Neural cell (in vitro differentiated cells): ENCODE measurements at regions not wholly inside any gene's neighbourhood (a gene's known extent, or its start where the extent isn't known, plus 50 kb on each side); places are given as distances from the start of the nearest gene placed in this dataset.

Experiments used
- H2AFZ ChIP-seq: fragments of 200-600, 300-800 bp; sonication (generic), shearing (Covaris generic); 2 replicates; pipeline ENCODE4 v1.6.0; 2014; ENCODE audit warnings: low read depth, mild to moderate bottlenecking, antibody characterized with exemption, low read length, moderate library complexity
- H3F3A ChIP-seq: fragments of 200-600 bp; shearing (Covaris generic); 2 replicates; pipeline ENCODE4 v1.6.1; 2016; ENCODE audit warnings: mild to moderate bottlenecking, moderate library complexity, mixed read lengths, antibody characterized with exemption, low read length; ENCODE audit not compliant: insufficient read depth, poor library complexity, severe bottlenecking
- H3K27ac ChIP-seq: fragments of 200-600, 300-800 bp; sonication (generic), shearing (Covaris generic); 2 replicates; pipeline ENCODE4 v1.5.1; 2014; ENCODE audit warnings: mild to moderate bottlenecking, low read length, moderate library complexity
- H3K27me3 ChIP-seq: fragments of 300-800, 200-600 bp; sonication (generic), shearing (Covaris generic); 2 replicates; pipeline ENCODE4 v1.6.0; 2014; ENCODE audit warnings: mild to moderate bottlenecking, low read depth, low read length, moderate library complexity; ENCODE audit not compliant: insufficient read depth
- H3K36me3 ChIP-seq: fragments of 300-800, 200-600 bp; sonication (generic), shearing (Covaris generic); 2 replicates; pipeline ENCODE4 v1.5.1; 2014; ENCODE audit warnings: mild to moderate bottlenecking, antibody characterized with exemption, low read length, moderate library complexity; ENCODE audit not compliant: insufficient read depth
- H3K4me2 ChIP-seq: fragments of 300-800, 200-600 bp; sonication (generic), shearing (Covaris generic); 2 replicates; pipeline ENCODE4 v1.6.0; 2014; ENCODE audit warnings: mild to moderate bottlenecking, low read length
- H3K4me3 ChIP-seq: fragments of 300-800, 200-600 bp; sonication (generic), shearing (Covaris generic); 2 replicates; pipeline ENCODE4 v1.5.1; 2014; ENCODE audit warnings: mild to moderate bottlenecking, low read length, moderate library complexity
- H3K79me2 ChIP-seq: fragments of 200-600 bp; shearing (Covaris generic); replicated peaks from 2 replicates; pipeline ENCODE4 v1.6.0; 2014; ENCODE audit warnings: mild to moderate bottlenecking, low read length, moderate library complexity; ENCODE audit not compliant: insufficient read depth
- H3K9ac ChIP-seq: fragments of 300-800, 200-600 bp; sonication (generic), shearing (Covaris generic); 2 replicates; pipeline ENCODE4 v1.6.1; 2016; ENCODE audit warnings: mild to moderate bottlenecking, low read length, mixed read lengths
- H3K9me2 ChIP-seq: fragments of 200-600 bp; shearing (Covaris generic); 2 replicates; pipeline ENCODE4 v1.6.1; 2016; ENCODE audit warnings: mild to moderate bottlenecking, low read length, mixed read lengths; ENCODE audit not compliant: insufficient read depth
- H3K9me3 ChIP-seq: fragments of 200-600, 300-800 bp; sonication (generic), shearing (Covaris generic); 2 replicates; pipeline ENCODE4 v1.6.1; 2016; ENCODE audit warnings: mild to moderate bottlenecking, mixed run types, low read length, moderate library complexity, mixed read lengths
- H4K20me1 ChIP-seq: fragments of 200-600 bp; shearing (Covaris generic); 2 replicates; pipeline ENCODE4 v1.6.1; 2016; ENCODE audit warnings: mild to moderate bottlenecking, mixed run types; ENCODE audit not compliant: insufficient read depth
- CTCF ChIP-seq: fragments of 450-650 bp; IDR thresholded peaks from 2 replicates; pipeline ENCODE4 v1.5.1; 2014; ENCODE audit warnings: antibody characterized with exemption, mild to moderate bottlenecking, moderate library complexity; ENCODE audit not compliant: poor library complexity, severe bottlenecking
- EP300 ChIP-seq: fragments of 450-650 bp; conservative IDR thresholded peaks from 2 replicates; pipeline ENCODE4 v1.6.1; 2014; ENCODE audit warnings: antibody characterized with exemption, mild to moderate bottlenecking, moderate library complexity; ENCODE audit not compliant: poor library complexity, severe bottlenecking
- EZH2 ChIP-seq: fragments of 200-600, 300-800 bp; shearing (Covaris generic), sonication (generic); IDR thresholded peaks from 2 replicates; pipeline ENCODE4 v1.6.1; 2014; ENCODE audit warnings: antibody characterized with exemption, low read length, borderline replicate concordance, mild to moderate bottlenecking; ENCODE audit not compliant: insufficient read depth, poor library complexity, severe bottlenecking
- MXI1 ChIP-seq: fragments of 450-650 bp; conservative IDR thresholded peaks from 2 replicates; pipeline ENCODE4 v1.6.1; 2014; ENCODE audit warnings: antibody characterized with exemption, mild to moderate bottlenecking; ENCODE audit not compliant: poor library complexity, severe bottlenecking
- POLR2AphosphoS5 ChIP-seq: IDR thresholded peaks from 2 replicates; pipeline ENCODE4 v1.6.1; 2012
- RAD21 ChIP-seq: fragments of 450-650 bp; conservative IDR thresholded peaks from 2 replicates; pipeline ENCODE4 v1.6.1; 2014; ENCODE audit warnings: antibody characterized with exemption, mild to moderate bottlenecking, moderate library complexity
- REST ChIP-seq: IDR thresholded peaks from 2 replicates; pipeline ENCODE4 v1.6.1; 2012; ENCODE audit warnings: borderline replicate concordance
- SMC3 ChIP-seq: fragments of 450-650 bp; conservative IDR thresholded peaks from 2 replicates; pipeline ENCODE4 v1.6.1; 2014; ENCODE audit warnings: antibody characterized with exemption, mild to moderate bottlenecking, moderate library complexity; ENCODE audit not compliant: poor library complexity
- TAF1 ChIP-seq: IDR thresholded peaks from 2 replicates; pipeline ENCODE4 v1.6.1; 2012; ENCODE audit warnings: low read depth

GRCh38 chr4:180674619-180675358 is 1568.4 kb upstream of the TENM3 start:
- H3K27me3 ChIP-seq, result no peaks in the 10 kb centered on the region
- H3K9me3 ChIP-seq, result no peaks in the 10 kb centered on the region
- no peaks in the 10 kb centered on the region for H3K9me2 ChIP-seq
- H3K27ac ChIP-seq, result no peak overlapping the region
- H3K79me2 ChIP-seq, result no peaks in the 10 kb centered on the region
- H3K36me3 ChIP-seq, result no peaks in the 10 kb centered on the region
- H4K20me1 ChIP-seq, result no peaks in the 10 kb centered on the region
- no peak overlapping the region for H3K4me2 ChIP-seq
- TF ChIP-seq EP300 (no peak), POLR2AphosphoS5 (no peak), TAF1 (no peak)
- no peak overlapping the region for H3K4me3 ChIP-seq
- no peaks in the 10 kb centered on the region for H3F3A ChIP-seq
- H3K9ac ChIP-seq, result no peak overlapping the region
- no peak overlapping the region for H2AFZ ChIP-seq

- Histone ChIP-seq H2AFZ (no peak overlapping the region), H3K9me2 (no peaks in the 10 kb centered on the region)
Measured at GRCh38 chr4:180675359-180675650, 1567.9 kb upstream of the TENM3 start.

More at GRCh38 chr4:180675359-180675650, 1567.9 kb upstream of the TENM3 start:
- H3K27me3 ChIP-seq, result no peaks in the 10 kb centered on the region
- TF ChIP-seq EP300 (no peak), EZH2 (no peak), TAF1 (no peak), POLR2AphosphoS5 (no peak), RAD21 (no peak), MXI1 (no peak), SMC3 (no peak), CTCF (no peak), REST (no peak)
- no peak overlapping the region for H3K4me2 ChIP-seq
- H3F3A ChIP-seq, result no peaks in the 10 kb centered on the region
- H3K4me3 ChIP-seq, result no peak overlapping the region
- H3K79me2 ChIP-seq, result no peaks in the 10 kb centered on the region
- H3K9ac ChIP-seq, result no peak overlapping the region
- no peaks in the 10 kb centered on the region for H4K20me1 ChIP-seq
- no peak overlapping the region for H3K27ac ChIP-seq
- no peaks in the 10 kb centered on the region for H3K9me3 ChIP-seq
- no peaks in the 10 kb centered on the region for H3K36me3 ChIP-seq
